ENCODE measurements at regions not wholly inside any gene's neighbourhood (a gene's known extent, or its start where the extent isn't known, plus 50 kb on each side); places are given as distances from the start of the nearest gene placed in this dataset.

- TF ChIP-seq, protein P1, sequence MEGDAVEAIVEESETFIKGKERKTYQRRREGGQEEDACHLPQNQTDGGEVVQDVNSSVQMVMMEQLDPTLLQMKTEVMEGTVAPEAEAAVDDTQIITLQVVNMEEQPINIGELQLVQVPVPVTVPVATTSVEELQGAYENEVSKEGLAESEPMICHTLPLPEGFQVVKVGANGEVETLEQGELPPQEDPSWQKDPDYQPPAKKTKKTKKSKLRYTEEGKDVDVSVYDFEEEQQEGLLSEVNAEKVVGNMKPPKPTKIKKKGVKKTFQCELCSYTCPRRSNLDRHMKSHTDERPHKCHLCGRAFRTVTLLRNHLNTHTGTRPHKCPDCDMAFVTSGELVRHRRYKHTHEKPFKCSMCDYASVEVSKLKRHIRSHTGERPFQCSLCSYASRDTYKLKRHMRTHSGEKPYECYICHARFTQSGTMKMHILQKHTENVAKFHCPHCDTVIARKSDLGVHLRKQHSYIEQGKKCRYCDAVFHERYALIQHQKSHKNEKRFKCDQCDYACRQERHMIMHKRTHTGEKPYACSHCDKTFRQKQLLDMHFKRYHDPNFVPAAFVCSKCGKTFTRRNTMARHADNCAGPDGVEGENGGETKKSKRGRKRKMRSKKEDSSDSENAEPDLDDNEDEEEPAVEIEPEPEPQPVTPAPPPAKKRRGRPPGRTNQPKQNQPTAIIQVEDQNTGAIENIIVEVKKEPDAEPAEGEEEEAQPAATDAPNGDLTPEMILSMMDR (IDR thresholded peaks at IDR 0.05), result no peak
- TF ChIP-seq POLR2A (IDR thresholded peaks at IDR 0.05), result no peak
These were observed 169.4 kb downstream of the CPEB2 start for GRCh38 chr4:15171725-15172124.

All from body of pancreas (tissue), 4 donors.